ENCODE measurements at regions not wholly inside any gene's neighbourhood (a gene's known extent, or its start where the extent isn't known, plus 50 kb on each side); places are given as distances from the start of the nearest gene placed in this dataset.

DNA sequence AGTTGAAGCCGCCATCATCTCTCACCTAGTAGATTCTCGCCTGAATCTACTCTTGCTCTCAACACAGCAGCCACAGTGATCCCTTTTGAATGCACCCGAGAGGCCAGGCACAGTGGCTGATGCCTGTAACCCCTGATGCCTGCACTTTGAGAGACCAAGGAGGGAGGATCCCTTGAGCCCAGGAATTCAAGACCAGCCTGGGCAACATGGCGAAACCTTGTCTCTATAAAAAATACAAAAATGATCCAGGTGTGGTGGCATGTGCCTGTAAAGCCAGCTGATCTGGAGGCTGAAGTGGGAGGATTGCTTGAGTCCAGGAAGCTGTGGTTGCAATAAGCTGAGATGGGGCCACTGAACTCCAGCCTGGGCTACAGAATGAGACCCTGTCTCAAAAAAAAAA, 60.3 kb upstream of the EML4 start:
- H2AK5ac ChIP-seq (ENCODE audit: low read depth, low read length) = no peak overlapping the region
- no peaks in the 10 kb centered on the region for H3K27me3 ChIP-seq (ENCODE audit: control insufficient read depth in 3 of 3, insufficient read depth in 3 of 3, low read depth in 1 of 3, low read length in 3 of 3)
- H2BK15ac ChIP-seq (ENCODE audit: low read length) = no peak overlapping the region
- H3K9me3 ChIP-seq (replicated peaks in 1 of 2; ENCODE audit: control insufficient read depth in 2 of 2, insufficient read depth in 1 of 2, low read depth in 1 of 2, low read length in 2 of 2) = no peaks in the 10 kb centered on the region
- no peak overlapping the region for H3K23ac ChIP-seq (ENCODE audit: low read depth, low read length, poor library complexity)
- no peak for DNase-seq (ENCODE audit: low spot score)
- no peaks in the 10 kb centered on the region for H3K36me3 ChIP-seq (replicated peaks in 1 of 2; ENCODE audit: control insufficient read depth in 2 of 2, insufficient read depth in 2 of 2, low read length in 2 of 2)
- H3K27ac ChIP-seq (replicated peaks; ENCODE audit: low read length) = no peak overlapping the region
- H3K4ac ChIP-seq (ENCODE audit: low read length) = no peak overlapping the region
- H4K8ac ChIP-seq (ENCODE audit: low read depth, low read length) = no peak overlapping the region
- no peaks in the 10 kb centered on the region for H3K79me1 ChIP-seq (ENCODE audit: low read depth, low read length)
- peaks cover 3% of the 10 kb centered on the region in 2 donors for H3K4me1 ChIP-seq (ENCODE audit: control insufficient read depth in 2 of 2, insufficient read depth in 1 of 2, low read depth in 1 of 2, low read length in 2 of 2)
- H2BK120ac ChIP-seq (ENCODE audit: low read depth, low read length) = no peak overlapping the region
- H2BK5ac ChIP-seq (ENCODE audit: low read length) = no peak overlapping the region
- no CpG with 5 or more reads among the region's 4 CpGs for WGBS, 2 donors (ENCODE audit: extremely low coverage in 2 of 2, insufficient read length in 2 of 2, insufficient replicate concordance in 1 of 2)
- no peak overlapping the region for H4K91ac ChIP-seq (ENCODE audit: low read depth, low read length, poor library complexity)
- no peak overlapping the region for H2AFZ ChIP-seq (ENCODE audit: low read length)
- no peak overlapping the region for H3K14ac ChIP-seq (ENCODE audit: low read length)
- no peak overlapping the region for H3K18ac ChIP-seq (ENCODE audit: low read length)
- no peak overlapping the region for H3K4me2 ChIP-seq (ENCODE audit: insufficient read depth, low read length, poor library complexity, severe bottlenecking)
- no peak overlapping the region for H3K4me3 ChIP-seq (ENCODE audit: low read length in 2 of 2)
- H3K9ac ChIP-seq (ENCODE audit: low read depth, low read length, poor library complexity) = no peak overlapping the region
- no peak overlapping the region for H2BK12ac ChIP-seq (ENCODE audit: low read length)

DNA sequence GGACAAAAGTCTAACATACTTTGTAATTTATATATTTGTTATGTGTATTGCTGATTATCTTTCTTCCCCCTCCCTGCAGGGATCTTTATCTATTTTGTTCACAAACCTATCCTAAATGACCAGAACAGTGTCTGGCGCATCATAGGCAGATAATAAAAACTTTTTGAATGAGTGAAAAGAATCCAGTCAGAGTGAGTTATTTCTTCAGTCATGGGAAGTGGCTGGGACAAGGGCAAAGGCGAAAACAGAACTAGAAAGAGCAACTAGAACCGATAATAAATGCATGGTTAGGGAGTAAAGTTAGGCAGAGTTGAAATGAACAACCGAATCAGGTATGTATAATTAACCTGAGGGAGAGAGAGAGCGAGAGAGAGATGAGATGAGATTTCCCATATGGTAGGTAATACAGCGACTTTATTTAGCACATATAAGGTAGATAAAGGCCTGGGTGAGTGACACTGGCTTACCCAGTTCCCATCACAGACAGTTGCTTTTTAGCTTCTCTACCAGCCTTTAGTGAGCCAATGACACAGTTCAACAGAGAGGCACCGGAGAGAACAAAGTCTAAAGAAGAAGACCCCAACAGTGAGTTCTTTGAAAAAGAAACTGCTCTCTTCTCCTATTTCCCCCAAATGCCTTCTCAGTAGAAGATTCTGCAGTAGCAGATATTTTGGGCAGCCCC, 59.1 kb upstream of the EML4 start:
- no peaks in the 10 kb centered on the region for H3K36me3 ChIP-seq (replicated peaks in 1 of 2; ENCODE audit: control insufficient read depth in 2 of 2, insufficient read depth in 2 of 2, low read length in 2 of 2)
- no peak overlapping the region for H2BK15ac ChIP-seq (ENCODE audit: low read length)
- H3K4me3 ChIP-seq (ENCODE audit: low read length in 2 of 2) = no peak overlapping the region
- no peak overlapping the region for H4K91ac ChIP-seq (ENCODE audit: low read depth, low read length, poor library complexity)
- peak overlapping the region; percentile 83 for H2AFZ ChIP-seq (ENCODE audit: low read length)
- no peak overlapping the region for H2AK5ac ChIP-seq (ENCODE audit: low read depth, low read length)
- no peak overlapping the region for H3K23ac ChIP-seq (ENCODE audit: low read depth, low read length, poor library complexity)
- H4K8ac ChIP-seq (ENCODE audit: low read depth, low read length) = no peak overlapping the region
- H3K9me3 ChIP-seq (replicated peaks in 1 of 2; ENCODE audit: control insufficient read depth in 2 of 2, insufficient read depth in 1 of 2, low read depth in 1 of 2, low read length in 2 of 2) = no peaks in the 10 kb centered on the region
- H3K79me1 ChIP-seq (ENCODE audit: low read depth, low read length) = no peaks in the 10 kb centered on the region
- H3K14ac ChIP-seq (ENCODE audit: low read length) = no peak overlapping the region
- H3K27ac ChIP-seq (replicated peaks; ENCODE audit: low read length) = no peak overlapping the region
- H3K27me3 ChIP-seq (ENCODE audit: control insufficient read depth in 3 of 3, insufficient read depth in 3 of 3, low read depth in 1 of 3, low read length in 3 of 3) = no peaks in the 10 kb centered on the region
- no peak overlapping the region for H3K4me2 ChIP-seq (ENCODE audit: insufficient read depth, low read length, poor library complexity, severe bottlenecking)
- H3K4me1 ChIP-seq (ENCODE audit: control insufficient read depth in 2 of 2, insufficient read depth in 1 of 2, low read depth in 1 of 2, low read length in 2 of 2) = peaks cover 3% of the 10 kb centered on the region in 2 donors
- WGBS, 2 donors (ENCODE audit: extremely low coverage in 2 of 2, insufficient read length in 2 of 2, insufficient replicate concordance in 1 of 2) = no CpG with 5 or more reads among the region's 7 CpGs
- H3K4ac ChIP-seq (ENCODE audit: low read length) = no peak overlapping the region
- H3K9ac ChIP-seq (ENCODE audit: low read depth, low read length, poor library complexity) = no peak overlapping the region
- DNase-seq (ENCODE audit: low spot score) = no peak
- no peak overlapping the region for H3K18ac ChIP-seq (ENCODE audit: low read length)
- H2BK12ac ChIP-seq (ENCODE audit: low read length) = no peak overlapping the region
- H2BK5ac ChIP-seq (ENCODE audit: low read length) = no peak overlapping the region
- H2BK120ac ChIP-seq (ENCODE audit: low read depth, low read length) = no peak overlapping the region

DNA sequence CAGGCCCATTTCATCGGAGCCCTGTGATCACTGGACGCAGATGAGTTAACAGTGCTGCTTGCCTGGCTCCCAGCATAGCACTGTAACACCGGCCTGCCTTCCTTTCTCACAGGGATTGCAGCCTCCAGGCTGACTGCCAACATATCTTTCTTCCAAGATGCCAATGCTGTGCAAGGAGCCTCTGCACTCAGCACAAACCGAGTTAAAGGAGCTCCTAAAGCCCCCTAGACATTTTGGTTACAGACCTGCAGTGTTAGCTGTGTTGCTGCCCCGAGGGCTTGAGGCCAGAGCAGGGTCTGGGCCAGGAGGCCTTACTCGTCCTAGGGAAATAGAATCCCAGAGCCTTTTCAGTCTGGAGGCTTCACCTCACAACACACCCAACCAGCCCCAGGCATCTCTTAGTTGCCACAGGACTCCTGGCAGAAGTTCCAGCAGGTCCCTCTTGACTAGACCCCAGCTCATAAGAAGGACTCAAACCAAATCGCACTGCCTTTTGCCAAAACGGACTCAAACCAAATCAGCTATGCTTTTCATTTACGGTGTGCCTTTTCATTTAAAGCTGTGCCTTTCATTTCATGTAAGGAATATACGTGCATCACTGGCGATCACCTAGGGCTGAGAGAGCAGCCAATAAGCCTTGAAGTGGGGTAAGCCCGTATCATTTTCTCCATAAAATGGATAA, 58.4 kb upstream of the EML4 start:
- Histone ChIP-seq H4K91ac (ENCODE audit: low read depth, low read length, poor library complexity) (no peak overlapping the region), H3K14ac (ENCODE audit: low read length) (no peak overlapping the region), H3K9me3 (replicated peaks in 1 of 2; ENCODE audit: control insufficient read depth in 2 of 2, insufficient read depth in 1 of 2, low read depth in 1 of 2, low read length in 2 of 2) (no peaks in the 10 kb centered on the region), H3K4me2 (ENCODE audit: insufficient read depth, low read length, poor library complexity, severe bottlenecking) (no peak overlapping the region), H3K27me3 (ENCODE audit: control insufficient read depth in 3 of 3, insufficient read depth in 3 of 3, low read depth in 1 of 3, low read length in 3 of 3) (no peaks in the 10 kb centered on the region), H3K36me3 (replicated peaks in 1 of 2; ENCODE audit: control insufficient read depth in 2 of 2, insufficient read depth in 2 of 2, low read length in 2 of 2) (no peaks in the 10 kb centered on the region), H3K27ac (replicated peaks; ENCODE audit: low read length) (no peak overlapping the region), H3K4ac (ENCODE audit: low read length) (no peak overlapping the region), H3K9ac (ENCODE audit: low read depth, low read length, poor library complexity) (no peak overlapping the region), H3K4me3 (ENCODE audit: low read length in 2 of 2) (no peak overlapping the region), H2BK120ac (ENCODE audit: low read depth, low read length) (no peak overlapping the region), H3K23ac (ENCODE audit: low read depth, low read length, poor library complexity) (no peak overlapping the region), H2AK5ac (ENCODE audit: low read depth, low read length) (no peak overlapping the region), H3K4me1 (ENCODE audit: control insufficient read depth in 2 of 2, insufficient read depth in 1 of 2, low read depth in 1 of 2, low read length in 2 of 2) (peaks cover 0 to 3% of the 10 kb centered on the region in 2 donors), H3K18ac (ENCODE audit: low read length) (no peak overlapping the region), H2BK5ac (ENCODE audit: low read length) (no peak overlapping the region), H2BK12ac (ENCODE audit: low read length) (no peak overlapping the region), H2AFZ (ENCODE audit: low read length) (peak overlapping the region; percentile 83), H2BK15ac (ENCODE audit: low read length) (no peak overlapping the region), H4K8ac (ENCODE audit: low read depth, low read length) (no peak overlapping the region), H3K79me1 (ENCODE audit: low read depth, low read length) (no peaks in the 10 kb centered on the region)
- DNase-seq (ENCODE audit: low spot score) = no peak
- no CpG with 5 or more reads among the region's 12 CpGs for WGBS, 2 donors (ENCODE audit: extremely low coverage in 2 of 2, insufficient read length in 2 of 2, insufficient replicate concordance in 1 of 2)

DNA sequence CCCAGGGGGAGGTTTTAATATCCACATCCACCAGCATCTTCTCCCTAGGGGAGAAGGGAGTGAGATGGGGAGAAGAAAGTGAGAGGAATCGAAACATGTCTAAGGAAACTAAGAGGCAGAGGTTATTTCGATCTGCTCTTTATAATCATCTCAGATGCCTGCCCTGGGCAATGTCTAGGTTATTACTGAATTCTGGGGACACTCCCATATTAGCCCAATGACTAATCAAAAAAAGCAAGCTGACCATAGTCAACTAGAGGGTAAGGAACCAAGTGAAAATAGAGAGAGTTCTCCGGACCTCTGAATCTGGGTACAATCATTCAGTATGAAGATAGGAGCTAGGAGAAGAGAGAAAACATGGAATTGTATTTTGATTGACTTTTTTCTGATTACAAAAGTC, 56.7 kb upstream of the EML4 start:
- no peak overlapping the region for H3K4me3 ChIP-seq (ENCODE audit: low read length in 2 of 2)
- no peak overlapping the region for H2AK5ac ChIP-seq (ENCODE audit: low read depth, low read length)
- H3K18ac ChIP-seq (ENCODE audit: low read length) = no peak overlapping the region
- no peak for DNase-seq (ENCODE audit: low spot score)
- no peak overlapping the region for H2BK120ac ChIP-seq (ENCODE audit: low read depth, low read length)
- H3K23ac ChIP-seq (ENCODE audit: low read depth, low read length, poor library complexity) = no peak overlapping the region
- H3K9ac ChIP-seq (ENCODE audit: low read depth, low read length, poor library complexity) = no peak overlapping the region
- H3K4ac ChIP-seq (ENCODE audit: low read length) = no peak overlapping the region
- H3K79me1 ChIP-seq (ENCODE audit: low read depth, low read length) = no peaks in the 10 kb centered on the region
- no peaks in the 10 kb centered on the region for H3K9me3 ChIP-seq (replicated peaks in 1 of 2; ENCODE audit: control insufficient read depth in 2 of 2, insufficient read depth in 1 of 2, low read depth in 1 of 2, low read length in 2 of 2)
- no peak overlapping the region for H4K8ac ChIP-seq (ENCODE audit: low read depth, low read length)
- no peaks in the 10 kb centered on the region for H3K36me3 ChIP-seq (replicated peaks in 1 of 2; ENCODE audit: control insufficient read depth in 2 of 2, insufficient read depth in 2 of 2, low read length in 2 of 2)
- H2BK12ac ChIP-seq (ENCODE audit: low read length) = no peak overlapping the region
- no peak overlapping the region for H3K4me2 ChIP-seq (ENCODE audit: insufficient read depth, low read length, poor library complexity, severe bottlenecking)
- H4K91ac ChIP-seq (ENCODE audit: low read depth, low read length, poor library complexity) = no peak overlapping the region
- WGBS, 2 donors (ENCODE audit: extremely low coverage in 2 of 2, insufficient read length in 2 of 2, insufficient replicate concordance in 1 of 2) = no CpG with 5 or more reads among the region's 3 CpGs
- H2BK15ac ChIP-seq (ENCODE audit: low read length) = no peak overlapping the region
- H3K27me3 ChIP-seq (ENCODE audit: control insufficient read depth in 3 of 3, insufficient read depth in 3 of 3, low read depth in 1 of 3, low read length in 3 of 3) = no peaks in the 10 kb centered on the region
- no peak overlapping the region for H3K14ac ChIP-seq (ENCODE audit: low read length)
- H2BK5ac ChIP-seq (ENCODE audit: low read length) = no peak overlapping the region
- H3K27ac ChIP-seq (replicated peaks; ENCODE audit: low read length) = no peak overlapping the region
- H3K4me1 ChIP-seq (ENCODE audit: control insufficient read depth in 2 of 2, insufficient read depth in 1 of 2, low read depth in 1 of 2, low read length in 2 of 2) = peaks cover 0 to 8% of the 10 kb centered on the region in 2 donors
- H2AFZ ChIP-seq (ENCODE audit: low read length) = no peak overlapping the region
